ENCODE measurements at regions not wholly inside any gene's neighbourhood (a gene's known extent, or its start where the extent isn't known, plus 50 kb on each side); places are given as distances from the start of the nearest gene placed in this dataset.

GRCh38 chr20:7094438-7094997 lies 327.0 kb downstream of the BMP2 start:
- Histone ChIP-seq H2AFZ (ENCODE audit: low read depth, low read length) (no peak overlapping the region), H2BK12ac (ENCODE audit: low read length in 2 of 2) (no peak overlapping the region), H3K14ac (ENCODE audit: low read length in 2 of 2) (no peak overlapping the region), H4K91ac (ENCODE audit: low read length) (no peak overlapping the region), H3K23ac (ENCODE audit: low read length in 2 of 2) (no peak overlapping the region), H3K4ac (ENCODE audit: low read depth in 1 of 2, low read length in 2 of 2) (no peak overlapping the region), H3K36me3 (ENCODE audit: control insufficient read depth in 1 of 2, insufficient read depth in 2 of 2, low read depth in 1 of 2, low read length in 2 of 2) (no peaks in the 10 kb centered on the region), H4K8ac (ENCODE audit: low read length) (no peak overlapping the region), H3K9ac (ENCODE audit: low read length) (no peak overlapping the region), H2BK120ac (ENCODE audit: low read depth, low read length) (no peak overlapping the region), H3K18ac (ENCODE audit: low read depth in 1 of 2, low read length in 2 of 2) (no peak overlapping the region), H2BK5ac (ENCODE audit: low read depth, low read length, poor library complexity, severe bottlenecking) (no peak overlapping the region), H3K4me3 (ENCODE audit: insufficient read depth in 1 of 2, low read depth in 1 of 2, low read length in 2 of 2) (no peak overlapping the region), H2AK5ac (ENCODE audit: low read length, severe bottlenecking) (no peak overlapping the region), H3K27me3 (ENCODE audit: control insufficient read depth in 1 of 2, insufficient read depth in 1 of 2, low read length in 2 of 2) (no peaks in the 10 kb centered on the region), H3K4me1 (ENCODE audit: control insufficient read depth, insufficient read depth, low read depth, low read length) (no peaks in the 10 kb centered on the region), H3K4me2 (ENCODE audit: low read length, poor library complexity, severe bottlenecking) (no peak overlapping the region), H3K79me1 (replicated peaks; ENCODE audit: low read length, poor library complexity, severe bottlenecking) (no peaks in the 10 kb centered on the region), H3K9me3 (ENCODE audit: control insufficient read depth, low read length) (peaks cover 7% of the 10 kb centered on the region), H3K27ac (ENCODE audit: low read length, poor library complexity, severe bottlenecking) (no peak overlapping the region), H2BK15ac (ENCODE audit: low read depth, poor library complexity, severe bottlenecking) (no peak overlapping the region)
- WGBS: 40% methylated on average over 6 of the region's 7 CpGs
- DNase-seq: peak; percentile 22

- H4K91ac ChIP-seq (ENCODE audit: low read length): no peak overlapping the region
- H3K14ac ChIP-seq (ENCODE audit: low read length in 2 of 2): no peak overlapping the region
- no peaks in the 10 kb centered on the region for H3K79me1 ChIP-seq (replicated peaks; ENCODE audit: low read length, poor library complexity, severe bottlenecking)
- no peaks in the 10 kb centered on the region for H3K36me3 ChIP-seq (ENCODE audit: control insufficient read depth in 1 of 2, insufficient read depth in 2 of 2, low read depth in 1 of 2, low read length in 2 of 2)
- H2BK120ac ChIP-seq (ENCODE audit: low read depth, low read length): no peak overlapping the region
- H3K4me3 ChIP-seq (ENCODE audit: insufficient read depth in 1 of 2, low read depth in 1 of 2, low read length in 2 of 2): no peak overlapping the region
- H3K18ac ChIP-seq (ENCODE audit: low read depth in 1 of 2, low read length in 2 of 2): no peak overlapping the region
- no peaks in the 10 kb centered on the region for H3K4me1 ChIP-seq (ENCODE audit: control insufficient read depth, insufficient read depth, low read depth, low read length)
- no peak overlapping the region for H3K27ac ChIP-seq (ENCODE audit: low read length, poor library complexity, severe bottlenecking)
- H3K27me3 ChIP-seq (ENCODE audit: control insufficient read depth in 1 of 2, insufficient read depth in 1 of 2, low read length in 2 of 2): no peaks in the 10 kb centered on the region
- H2AFZ ChIP-seq (ENCODE audit: low read depth, low read length): no peak overlapping the region
- H2BK12ac ChIP-seq (ENCODE audit: low read length in 2 of 2): no peak overlapping the region
- DNase-seq: no peak
- H4K8ac ChIP-seq (ENCODE audit: low read length): no peak overlapping the region
- no peaks in the 10 kb centered on the region for H3K9me3 ChIP-seq (ENCODE audit: control insufficient read depth, low read length)
- H2BK5ac ChIP-seq (ENCODE audit: low read depth, low read length, poor library complexity, severe bottlenecking): no peak overlapping the region
- 87% methylated on average over 3 of the region's 4 CpGs for WGBS
- H2BK15ac ChIP-seq (ENCODE audit: low read depth, poor library complexity, severe bottlenecking): no peak overlapping the region
- no peak overlapping the region for H3K4me2 ChIP-seq (ENCODE audit: low read length, poor library complexity, severe bottlenecking)
- no peak overlapping the region for H3K9ac ChIP-seq (ENCODE audit: low read length)
- no peak overlapping the region for H2AK5ac ChIP-seq (ENCODE audit: low read length, severe bottlenecking)
- H3K4ac ChIP-seq (ENCODE audit: low read depth in 1 of 2, low read length in 2 of 2): no peak overlapping the region
- H3K23ac ChIP-seq (ENCODE audit: low read length in 2 of 2): no peak overlapping the region
Measured at GRCh38 chr20:7106910-7107309, 339.4 kb downstream of the BMP2 start.

DNA sequence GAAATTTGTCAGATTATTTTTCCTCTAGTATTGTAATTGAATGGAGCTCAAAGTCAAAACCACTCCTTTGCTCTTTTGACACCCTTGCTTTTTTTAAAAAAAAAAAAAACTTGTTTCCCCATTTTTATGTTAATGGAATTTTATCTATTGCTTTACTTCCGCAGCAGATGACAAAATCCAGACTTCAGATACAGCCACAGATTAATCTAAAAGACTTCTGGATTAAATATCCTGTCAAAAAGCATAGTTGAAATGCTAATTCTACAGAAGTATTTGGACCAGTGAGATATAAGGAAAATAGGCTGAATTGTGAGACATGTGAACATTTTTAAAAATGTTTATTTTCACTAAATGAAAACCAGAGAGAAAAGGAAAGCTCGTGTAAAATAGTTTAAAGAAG lies 341.4 kb downstream of the BMP2 start:
- H3K14ac ChIP-seq (ENCODE audit: low read length in 2 of 2): no peak overlapping the region
- no peak overlapping the region for H2AFZ ChIP-seq (ENCODE audit: low read depth, low read length)
- no peak overlapping the region for H3K4me3 ChIP-seq (ENCODE audit: insufficient read depth in 1 of 2, low read depth in 1 of 2, low read length in 2 of 2)
- no peak for DNase-seq
- H3K23ac ChIP-seq (ENCODE audit: low read length in 2 of 2): no peak overlapping the region
- no peak overlapping the region for H4K91ac ChIP-seq (ENCODE audit: low read length)
- no peak overlapping the region for H3K4ac ChIP-seq (ENCODE audit: low read depth in 1 of 2, low read length in 2 of 2)
- H3K79me1 ChIP-seq (replicated peaks; ENCODE audit: low read length, poor library complexity, severe bottlenecking): no peaks in the 10 kb centered on the region
- no peaks in the 10 kb centered on the region for H3K9me3 ChIP-seq (ENCODE audit: control insufficient read depth, low read length)
- H3K18ac ChIP-seq (ENCODE audit: low read depth in 1 of 2, low read length in 2 of 2): no peak overlapping the region
- no peak overlapping the region for H2BK120ac ChIP-seq (ENCODE audit: low read depth, low read length)
- H2BK15ac ChIP-seq (ENCODE audit: low read depth, poor library complexity, severe bottlenecking): no peak overlapping the region
- WGBS: no CpG with 5 or more reads among the region's 2 CpGs
- no peak overlapping the region for H3K4me2 ChIP-seq (ENCODE audit: low read length, poor library complexity, severe bottlenecking)
- H4K8ac ChIP-seq (ENCODE audit: low read length): no peak overlapping the region
- no peaks in the 10 kb centered on the region for H3K4me1 ChIP-seq (ENCODE audit: control insufficient read depth, insufficient read depth, low read depth, low read length)
- H3K36me3 ChIP-seq (ENCODE audit: control insufficient read depth in 1 of 2, insufficient read depth in 2 of 2, low read depth in 1 of 2, low read length in 2 of 2): no peaks in the 10 kb centered on the region
- H2BK12ac ChIP-seq (ENCODE audit: low read length in 2 of 2): no peak overlapping the region
- H3K27ac ChIP-seq (ENCODE audit: low read length, poor library complexity, severe bottlenecking): no peak overlapping the region
- H2AK5ac ChIP-seq (ENCODE audit: low read length, severe bottlenecking): no peak overlapping the region
- no peak overlapping the region for H3K9ac ChIP-seq (ENCODE audit: low read length)
- H3K27me3 ChIP-seq (ENCODE audit: control insufficient read depth in 1 of 2, insufficient read depth in 1 of 2, low read length in 2 of 2): no peaks in the 10 kb centered on the region
- no peak overlapping the region for H2BK5ac ChIP-seq (ENCODE audit: low read depth, low read length, poor library complexity, severe bottlenecking)

DNA sequence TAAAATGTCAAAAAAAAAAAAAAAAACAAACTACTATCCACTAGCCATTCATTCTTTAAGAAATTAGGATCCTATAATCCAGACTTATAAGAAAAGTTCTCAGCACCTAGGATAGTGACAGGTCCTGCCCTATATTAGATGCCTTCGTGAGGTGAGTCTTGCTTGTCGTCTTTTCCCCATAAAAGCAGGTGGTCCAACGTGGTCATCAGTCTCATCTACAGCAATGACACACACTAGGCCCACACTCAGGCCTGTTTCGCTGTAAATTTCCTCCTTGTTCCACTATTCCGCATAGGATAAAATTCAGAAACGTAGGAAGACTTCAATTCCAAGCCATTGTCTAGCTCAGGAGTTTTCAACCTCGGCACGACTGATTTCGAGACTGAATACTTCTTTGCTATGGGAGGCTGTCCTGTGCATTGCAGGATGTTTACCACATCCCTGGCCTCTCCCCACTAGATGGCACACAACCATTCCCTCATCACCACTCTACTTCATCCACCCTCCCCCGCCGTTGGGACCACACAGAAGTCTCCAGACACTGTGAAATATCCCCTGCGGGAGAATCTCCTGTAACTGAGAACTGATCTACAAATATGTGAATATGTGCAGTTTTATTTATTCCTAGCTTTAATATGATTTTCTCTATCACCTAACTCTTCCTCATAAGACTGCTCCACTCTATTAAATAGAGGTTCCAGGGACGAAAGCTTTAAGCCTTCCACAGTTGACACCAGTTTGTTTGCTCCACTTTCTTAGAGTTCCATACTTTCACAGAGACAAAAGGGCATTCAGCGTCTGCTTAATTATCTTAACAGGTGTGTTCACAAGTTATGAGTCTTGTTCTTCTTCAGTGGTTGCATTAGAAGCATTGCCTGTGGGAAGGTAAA lies 346.3 kb downstream of the BMP2 start:
- DNase-seq: peak; percentile 35
- no peaks in the 10 kb centered on the region for H3K27me3 ChIP-seq (ENCODE audit: control insufficient read depth in 1 of 2, insufficient read depth in 1 of 2, low read length in 2 of 2)
- H4K91ac ChIP-seq (ENCODE audit: low read length): no peak overlapping the region
- no peak overlapping the region for H3K9ac ChIP-seq (ENCODE audit: low read length)
- H3K23ac ChIP-seq (ENCODE audit: low read length in 2 of 2): no peak overlapping the region
- H3K4me2 ChIP-seq (ENCODE audit: low read length, poor library complexity, severe bottlenecking): no peak overlapping the region
- no peak overlapping the region for H3K18ac ChIP-seq (ENCODE audit: low read depth in 1 of 2, low read length in 2 of 2)
- H3K4me3 ChIP-seq (ENCODE audit: insufficient read depth in 1 of 2, low read depth in 1 of 2, low read length in 2 of 2): no peak overlapping the region
- no peaks in the 10 kb centered on the region for H3K4me1 ChIP-seq (ENCODE audit: control insufficient read depth, insufficient read depth, low read depth, low read length)
- H2BK120ac ChIP-seq (ENCODE audit: low read depth, low read length): no peak overlapping the region
- no peak overlapping the region for H3K14ac ChIP-seq (ENCODE audit: low read length in 2 of 2)
- H2BK15ac ChIP-seq (ENCODE audit: low read depth, poor library complexity, severe bottlenecking): no peak overlapping the region
- H4K8ac ChIP-seq (ENCODE audit: low read length): no peak overlapping the region
- 35% methylated on average over 11 of the region's 14 CpGs for WGBS
- no peak overlapping the region for H2AK5ac ChIP-seq (ENCODE audit: low read length, severe bottlenecking)
- H3K79me1 ChIP-seq (replicated peaks; ENCODE audit: low read length, poor library complexity, severe bottlenecking): no peaks in the 10 kb centered on the region
- no peak overlapping the region for H3K27ac ChIP-seq (ENCODE audit: low read length, poor library complexity, severe bottlenecking)
- H3K36me3 ChIP-seq (ENCODE audit: control insufficient read depth in 1 of 2, insufficient read depth in 2 of 2, low read depth in 1 of 2, low read length in 2 of 2): no peaks in the 10 kb centered on the region
- H3K4ac ChIP-seq (ENCODE audit: low read depth in 1 of 2, low read length in 2 of 2): no peak overlapping the region
- no peaks in the 10 kb centered on the region for H3K9me3 ChIP-seq (ENCODE audit: control insufficient read depth, low read length)
- H2AFZ ChIP-seq (ENCODE audit: low read depth, low read length): no peak overlapping the region
- H2BK5ac ChIP-seq (ENCODE audit: low read depth, low read length, poor library complexity, severe bottlenecking): no peak overlapping the region
- no peak overlapping the region for H2BK12ac ChIP-seq (ENCODE audit: low read length in 2 of 2)
